Adrenal gland (tissue), 5 donors: ENCODE measurements at regions not wholly inside any gene's neighbourhood (a gene's known extent, or its start where the extent isn't known, plus 50 kb on each side); places are given as distances from the start of the nearest gene placed in this dataset.

ENCODE experiments used
- CTCF ChIP-seq, 6 experiments: fragments of 450-650 bp in 4 of 6; fragments of 200-600 bp in 2 of 6; sonication (generic) in 1 of 6; IDR thresholded peaks; 1 replicate in 5 of 6; 2 replicates in 1 of 6; pipeline versions ENCODE4 v1.5.1 to v1.8.0; 2016 to 2021; ENCODE audit warnings: antibody characterized with exemption in 6 of 6, mild to moderate bottlenecking in 2 of 6, moderate library complexity in 1 of 6
- POLR2A ChIP-seq, 2 donors: fragments of 450-650 bp; IDR thresholded peaks; one replicate each; pipeline ENCODE4 v1.6.1; 2017; ENCODE audit warnings: antibody characterized with exemption in 2 of 2, mild to moderate bottlenecking in 2 of 2, moderate library complexity in 1 of 2
- donor health status: DM: no; HTN: no; CAD: no.

DNA sequence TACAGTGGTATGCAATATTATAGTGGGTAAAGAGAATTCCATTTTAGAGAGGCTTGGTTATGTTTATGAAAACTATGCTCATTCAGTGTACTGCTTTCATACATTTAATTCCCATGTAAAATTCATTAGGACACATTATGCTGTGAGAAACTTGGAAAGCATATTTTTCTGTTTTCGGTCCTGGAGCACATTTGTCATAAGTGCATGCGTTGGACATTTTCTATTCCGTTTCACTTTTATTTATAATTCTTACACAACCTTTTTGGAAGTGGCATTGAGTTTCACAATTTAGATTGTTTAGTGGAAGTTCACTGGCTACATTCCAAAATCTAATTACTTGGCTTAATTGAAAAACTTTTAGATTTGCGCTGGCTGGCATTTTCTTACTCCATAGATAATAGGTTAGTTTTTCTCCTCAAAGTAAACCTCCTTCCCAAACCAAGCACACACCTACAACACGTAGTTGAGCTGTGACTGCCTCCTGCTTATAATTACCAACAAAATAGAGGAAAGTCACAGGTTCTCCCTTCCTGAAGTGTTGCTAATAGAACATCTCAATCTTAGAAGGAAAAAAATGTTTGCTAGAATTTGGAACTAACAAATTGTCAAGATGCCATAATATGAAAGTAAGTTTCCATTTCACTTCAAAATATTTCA, 938.5 kb downstream of the TRHDE start:
- no peak for TF ChIP-seq CTCF (IDR thresholded peaks at IDR 0.05)
- TF ChIP-seq POLR2A (IDR thresholded peaks at IDR 0.05): no peak
